GM12878 (cell line): ENCODE measurements at regions not wholly inside any gene's neighbourhood (a gene's known extent, or its start where the extent isn't known, plus 50 kb on each side); places are given as distances from the start of the nearest gene placed in this dataset.

Source experiments
- ATAC-seq: fragments of 200-7000 bp; cut with Tn5 transposase; 3 replicates; pipeline ENCODE4 v1.9.1; 2020; ENCODE audit warnings: mild to moderate bottlenecking, moderate library complexity
- BruUV-seq: library from RNA; stranded (reverse); fragments of 400-500 nt; replicated peaks from 2 replicates; lab custom pipeline; 2021; lab: Mats Ljungman, UMichigan
- CTCF ChIA-PET: fragments of 300-600 bp; sonication (Branson Sonifier 250); formaldehyde crosslinking; extraction: SDS; loops from one replicate; lab custom pipeline; 2021; ENCODE audit warnings: inconsistent platforms; lab: Yijun Ruan, JAX
- POLR2A ChIA-PET: fragments of 350-600 bp; formaldehyde crosslinking; extraction: SDS; loops from one replicate; lab custom pipeline; 2021; ENCODE audit warnings: inconsistent platforms; lab: Charles Lee
- RAD21 ChIA-PET: fragments of 300-600 bp; sonication (Branson Sonifier 250); formaldehyde crosslinking; loops from one replicate; lab custom pipeline; 2023; ENCODE audit warnings: antibody characterized with exemption; ENCODE audit not compliant: unreplicated experiment; lab: Charles Lee
- SMC1A ChIA-PET: fragments of 300-600 bp; sonication (Branson Sonifier 250); formaldehyde crosslinking; loops from one replicate; lab custom pipeline; 2023; ENCODE audit not compliant: unreplicated experiment, uncharacterized antibody; lab: Charles Lee
- DNase-seq: peaks from one replicate; pipeline ENCODE4 v3.0.0-alpha.2; 2011; ENCODE audit warnings: low read depth, low spot score
- FAIRE-seq: peaks from 3 replicates; lab custom pipeline; 2011; peaks lifted over from hg19 to GRCh38; lab: Jason Lieb, UNC
- H2AFZ ChIP-seq: 2 replicates; pipeline ENCODE4 v1.6.0; 2011; ENCODE audit warnings: low read depth, low read length, control low read depth; ENCODE audit not compliant: control insufficient read depth
- H3K27ac ChIP-seq: 2 replicates; pipeline ENCODE4 v1.5.1; 2011; ENCODE audit warnings: control low read depth; ENCODE audit not compliant: control insufficient read depth, insufficient read depth
- H3K27me3 ChIP-seq, 2 experiments: replicated peaks in 1 of 2; 2 replicates each; pipeline versions ENCODE4 v1.6.0 to v1.6.1; 2011; ENCODE audit warnings: low read length in 1 of 2; ENCODE audit not compliant: control insufficient read depth in 2 of 2, insufficient read depth in 2 of 2
- H3K36me3 ChIP-seq, 2 experiments: 2 replicates each; pipeline ENCODE4 v1.5.1; 2011; ENCODE audit warnings: low read length in 1 of 2; ENCODE audit not compliant: control insufficient read depth in 2 of 2, insufficient read depth in 2 of 2
- H3K4me1 ChIP-seq: 2 replicates; pipeline ENCODE4 v1.6.1; 2011; ENCODE audit warnings: mild to moderate bottlenecking, low read length, moderate library complexity, mixed read lengths; ENCODE audit not compliant: control insufficient read depth, insufficient read depth
- H3K4me2 ChIP-seq: 2 replicates; pipeline ENCODE4 v1.6.0; 2011; ENCODE audit warnings: control low read depth; ENCODE audit not compliant: control insufficient read depth, insufficient read depth
- H3K4me3 ChIP-seq: fragments of 200-600 bp; sonication (generic); 2 replicates; pipeline ENCODE4 v1.5.1; 2016
- H3K79me2 ChIP-seq: 2 replicates; pipeline ENCODE4 v1.6.0; 2011; ENCODE audit warnings: low read length; ENCODE audit not compliant: control insufficient read depth, insufficient read depth
- H3K9ac ChIP-seq: 2 replicates; pipeline ENCODE4 v1.8.0; 2011; ENCODE audit warnings: low read length, control low read depth, mixed read lengths; ENCODE audit not compliant: control insufficient read depth, insufficient read depth
- H3K9me3 ChIP-seq: replicated peaks from 3 replicates; pipeline ENCODE4 v1.5.1; 2011; ENCODE audit warnings: mild to moderate bottlenecking, low read length; ENCODE audit not compliant: control insufficient read depth, insufficient read depth
- H4K20me1 ChIP-seq: 2 replicates; pipeline ENCODE4 v1.6.0; 2011; ENCODE audit not compliant: control insufficient read depth, insufficient read depth
- ASH2L ChIP-seq: fragments of 300-600, 200-600 bp; sonication (generic); IDR thresholded peaks from 2 replicates; pipeline ENCODE4 v1.6.1; 2017; ENCODE audit warnings: low read depth, mild to moderate bottlenecking, borderline replicate concordance
- BACH1 ChIP-seq: fragments of 450-650 bp; IDR thresholded peaks from 2 replicates; pipeline ENCODE4 v1.6.1; 2017; ENCODE audit warnings: mild to moderate bottlenecking, borderline replicate concordance
- BCLAF1 ChIP-seq: fragments of 450-650 bp; IDR thresholded peaks from 2 replicates; pipeline ENCODE4 v1.6.1; 2017; ENCODE audit warnings: antibody characterized with exemption, mild to moderate bottlenecking, moderate library complexity
- CREM ChIP-seq: IDR thresholded peaks from 2 replicates; pipeline ENCODE4 v1.6.1; 2014; ENCODE audit warnings: antibody characterized with exemption, low read depth
- CUX1 ChIP-seq: IDR thresholded peaks from 2 replicates; pipeline ENCODE4 v1.6.1; 2012; ENCODE audit warnings: improper control_type of control experiment, low read depth, low read length; ENCODE audit not compliant: insufficient replicate concordance
- MAX ChIP-seq: IDR thresholded peaks from 2 replicates; pipeline ENCODE4 v1.6.1; 2012; ENCODE audit warnings: low read depth, low read length, improper control_type of control experiment
- NFXL1 ChIP-seq: fragments of 450-650 bp; IDR thresholded peaks from 2 replicates; pipeline ENCODE4 v1.6.1; 2017; ENCODE audit warnings: antibody characterized with exemption, mild to moderate bottlenecking, borderline replicate concordance
- NRF1 ChIP-seq: conservative IDR thresholded peaks from 2 replicates; pipeline ENCODE4 v1.6.1; 2011; ENCODE audit warnings: mild to moderate bottlenecking, low read depth, low read length, improper control_type of control experiment
- PBX3 ChIP-seq: IDR thresholded peaks from 2 replicates; pipeline ENCODE4 v1.6.1; 2011; ENCODE audit warnings: mild to moderate bottlenecking, low read depth, low read length, moderate library complexity; ENCODE audit not compliant: insufficient replicate concordance
- RELA ChIP-seq: fragments of 450-650 bp; IDR thresholded peaks from 2 replicates; pipeline ENCODE4 v1.8.0; 2014; ENCODE audit warnings: borderline replicate concordance; ENCODE audit not compliant: partially characterized antibody
- SKIL ChIP-seq: fragments of 450-650 bp; IDR thresholded peaks from 2 replicates; pipeline ENCODE4 v1.6.1; 2017; ENCODE audit warnings: mild to moderate bottlenecking, low read depth, inconsistent platforms; ENCODE audit not compliant: poor library complexity, severe bottlenecking
- TAF1 ChIP-seq: IDR thresholded peaks from 2 replicates; pipeline ENCODE4 v1.6.1; 2011; ENCODE audit warnings: mild to moderate bottlenecking, low read depth, low read length, borderline replicate concordance
- TARDBP ChIP-seq: IDR thresholded peaks from 2 replicates; pipeline ENCODE4 v1.6.1; 2016; ENCODE audit warnings: borderline replicate concordance
- WGBS: methylation state at CpG from one replicate; pipeline ENCODE4 v1.1.6; 2016; ENCODE audit warnings: low lambda C conversion rate; ENCODE audit not compliant: insufficient replicate concordance, insufficient coverage; ENCODE audit errors: missing lambda C conversion rate; 5-methylcytosine and 5-hydroxymethylcytosine counted together
- in situ Hi-C: fragments of 300-500 bp; cut with MboI; formaldehyde crosslinking; loops from 9 replicates; pipeline ENCODE4 v1.14.3; 2018; ENCODE audit warnings: mixed read lengths
- intact Hi-C: fragments of 100-400 bp; cut with micrococcal nuclease; formaldehyde crosslinking; loops from one replicate; pipeline ENCODE4 v1.14.2; 2022; ENCODE audit not compliant: unreplicated experiment

- BruUV-seq: no TSS peak
- ChIA-PET RAD21 (no interaction called here), POLR2A (no interaction called here), SMC1A (no interaction called here), CTCF (no interaction called here)
- Histone ChIP-seq H3K27me3 (no peaks in the 10 kb centered on the region), H3K9me3 (no peaks in the 10 kb centered on the region), H3K9ac (no peak overlapping the region), H3K79me2 (no peaks in the 10 kb centered on the region), H2AFZ (no peak overlapping the region), H4K20me1 (no peaks in the 10 kb centered on the region), H3K27ac (no peak overlapping the region), H3K4me1 (no peaks in the 10 kb centered on the region), H3K4me3 (no peak overlapping the region), H3K4me2 (no peak overlapping the region), H3K36me3 (no peaks in the 10 kb centered on the region)
- DNase-seq: no peak
- no peak for ATAC-seq
- 6% methylated on average over 5 of the region's 5 CpGs for WGBS
- FAIRE-seq: no peak
- intact Hi-C loops: no loop called here
- in situ Hi-C loops: no loop called here
- TF ChIP-seq NFXL1 (no peak), PBX3 (no peak), BACH1 (no peak), CREM (no peak), TARDBP (no peak), RELA (no peak), MAX (no peak), ASH2L (no peak), TAF1 (no peak), BCLAF1 (no peak), SKIL (no peak), CUX1 (no peak), NRF1 (no peak)
These were observed 1355.1 kb upstream of the ZEB2 start for GRCh38 chr2:145875016-145875415.
